OCI-LY3 (cell line): ENCODE measurements at regions not wholly inside any gene's neighbourhood (a gene's known extent, or its start where the extent isn't known, plus 50 kb on each side); places are given as distances from the start of the nearest gene placed in this dataset.

Experiments
- CTCF ChIP-seq: fragments of 200-600, 300-600 bp; sonication (generic); IDR thresholded peaks from 2 replicates; pipeline ENCODE4 v1.5.1; 2014; ENCODE audit warnings: antibody characterized with exemption, low read length, low read depth
- EZH2phosphoT487 ChIP-seq: fragments of 200-600 bp; shearing (Covaris generic); IDR thresholded peaks from 2 replicates; pipeline ENCODE4 v1.6.1; 2018; ENCODE audit warnings: antibody characterized with exemption, mixed run types, low read depth

GRCh38 chr10:118922226-118922625 lies 107.3 kb upstream of the NANOS1 start:
- no peak for TF ChIP-seq CTCF
- no peak for TF ChIP-seq EZH2phosphoT487
